OCI-LY1 (cell line): ENCODE measurements at regions not wholly inside any gene's neighbourhood (a gene's known extent, or its start where the extent isn't known, plus 50 kb on each side); places are given as distances from the start of the nearest gene placed in this dataset.

Experiments
- H2AFZ ChIP-seq: fragments of 200-600 bp; sonication (generic), shearing (Covaris generic); 2 replicates; pipeline ENCODE4 v1.6.0; 2014; ENCODE audit warnings: antibody characterized with exemption, mild to moderate bottlenecking, low read length
- H3F3A ChIP-seq: fragments of 200-600 bp; sonication (generic), shearing (Covaris generic); 2 replicates; pipeline ENCODE4 v1.6.0; 2014; ENCODE audit warnings: mild to moderate bottlenecking, antibody characterized with exemption, low read length, moderate library complexity; ENCODE audit not compliant: insufficient read depth
- H3K27ac ChIP-seq: fragments of 200-600 bp; sonication (generic); 2 replicates; pipeline ENCODE4 v1.5.1; 2014; ENCODE audit warnings: low read length, mixed run types, mild to moderate bottlenecking, low read depth; ENCODE audit not compliant: poor library complexity, severe bottlenecking
- H3K27me3 ChIP-seq: fragments of 200-600 bp; sonication (generic); 2 replicates; pipeline ENCODE4 v1.6.0; 2014; ENCODE audit warnings: antibody characterized with exemption, mild to moderate bottlenecking, low read length, moderate library complexity; ENCODE audit not compliant: insufficient read depth
- H3K36me3 ChIP-seq: fragments of 200-600 bp; sonication (generic); 2 replicates; pipeline ENCODE4 v1.6.1; 2014; ENCODE audit warnings: mild to moderate bottlenecking, antibody characterized with exemption, low read length, moderate library complexity, mixed read lengths; ENCODE audit not compliant: insufficient read depth
- H3K4me1 ChIP-seq: fragments of 200-600 bp; sonication (generic); 2 replicates; pipeline ENCODE4 v1.5.1; 2014; ENCODE audit warnings: mild to moderate bottlenecking, low read length, moderate library complexity; ENCODE audit not compliant: insufficient read depth, severe bottlenecking
- H3K4me2 ChIP-seq: fragments of 200-600 bp; sonication (generic), shearing (Covaris generic); 2 replicates; pipeline ENCODE4 v1.6.1; 2014; ENCODE audit warnings: low read length
- H3K4me3 ChIP-seq: fragments of 200-600 bp; sonication (generic); 2 replicates; pipeline ENCODE4 v1.5.1; 2014; ENCODE audit warnings: low read length, low read depth, mild to moderate bottlenecking, mixed read lengths; ENCODE audit not compliant: poor library complexity, severe bottlenecking
- H3K79me2 ChIP-seq: fragments of 200-600 bp; shearing (Covaris generic); 2 replicates; pipeline ENCODE4 v1.6.1; 2016; ENCODE audit warnings: mixed run types, low read length, mixed read lengths; ENCODE audit not compliant: insufficient read depth
- H3K9ac ChIP-seq: fragments of 200-600 bp; sonication (generic), shearing (Covaris generic); 2 replicates; pipeline ENCODE4 v1.6.1; 2014; ENCODE audit warnings: mild to moderate bottlenecking, low read length, mixed read lengths
- H3K9me2 ChIP-seq: fragments of 200-600 bp; sonication (generic), shearing (Covaris generic); 2 replicates; pipeline ENCODE4 v1.6.1; 2014; ENCODE audit warnings: low read depth, mild to moderate bottlenecking, low read length, mixed read lengths
- H3K9me3 ChIP-seq: fragments of 200-600 bp; shearing (Covaris generic); 2 replicates; pipeline ENCODE4 v1.6.1; 2014; ENCODE audit warnings: low read length, mixed read lengths
- H4K20me1 ChIP-seq: fragments of 200-600 bp; sonication (generic), shearing (Covaris generic); 2 replicates; pipeline ENCODE4 v1.6.0; 2016; ENCODE audit warnings: mild to moderate bottlenecking, low read length; ENCODE audit not compliant: insufficient read depth
- CTCF ChIP-seq: fragments of 200-600 bp; sonication (generic), shearing (Covaris generic); IDR thresholded peaks from 2 replicates; pipeline ENCODE4 v1.5.1; 2017; ENCODE audit warnings: mild to moderate bottlenecking, antibody characterized with exemption, low read length, moderate library complexity, mixed read lengths
- EZH2 ChIP-seq: fragments of 200-600 bp; sonication (generic), shearing (Covaris generic); IDR thresholded peaks from 2 replicates; pipeline ENCODE4 v1.8.0; 2017; ENCODE audit warnings: borderline replicate concordance, mixed run types, mild to moderate bottlenecking, antibody characterized with exemption, low read length, moderate library complexity, mixed read lengths

- H3K4me3 ChIP-seq = no peak overlapping the region
- no peak overlapping the region for H3K4me2 ChIP-seq
- no peaks in the 10 kb centered on the region for H3K9me2 ChIP-seq
- H3F3A ChIP-seq = no peaks in the 10 kb centered on the region
- no peak overlapping the region for H3K9ac ChIP-seq
- no peaks in the 10 kb centered on the region for H3K27me3 ChIP-seq
- TF ChIP-seq EZH2 = no peak
- no peak for TF ChIP-seq CTCF
- no peak overlapping the region for H3K27ac ChIP-seq
- H2AFZ ChIP-seq = no peak overlapping the region
- H3K36me3 ChIP-seq = no peaks in the 10 kb centered on the region
- H3K9me3 ChIP-seq = no peaks in the 10 kb centered on the region
- no peaks in the 10 kb centered on the region for H4K20me1 ChIP-seq
- no peaks in the 10 kb centered on the region for H3K79me2 ChIP-seq
- no peaks in the 10 kb centered on the region for H3K4me1 ChIP-seq
These were observed 355.8 kb downstream of the SOX9 start for GRCh38 chr17:72476575-72476986.

GRCh38 chr17:72477491-72477890 lies 356.7 kb downstream of the SOX9 start:
- Histone ChIP-seq H4K20me1 (no peaks in the 10 kb centered on the region), H3K9me2 (no peaks in the 10 kb centered on the region), H3K9me3 (no peaks in the 10 kb centered on the region), H2AFZ (no peak overlapping the region), H3K4me3 (no peak overlapping the region), H3K79me2 (no peaks in the 10 kb centered on the region), H3K4me1 (no peaks in the 10 kb centered on the region), H3K36me3 (no peaks in the 10 kb centered on the region), H3K4me2 (no peak overlapping the region), H3F3A (no peaks in the 10 kb centered on the region), H3K27me3 (no peaks in the 10 kb centered on the region), H3K9ac (no peak overlapping the region), H3K27ac (no peak overlapping the region)
- no peak for TF ChIP-seq EZH2
- no peak for TF ChIP-seq CTCF

GRCh38 chr17:72479113-72479512 lies 358.3 kb downstream of the SOX9 start:
- no peak; the same call in 1 of the 2 replicates for TF ChIP-seq CTCF
- TF ChIP-seq EZH2 = no peak
- H3K27me3 ChIP-seq = no peaks in the 10 kb centered on the region
- no peaks in the 10 kb centered on the region for H3F3A ChIP-seq
- H3K4me3 ChIP-seq = no peak overlapping the region
- H3K27ac ChIP-seq = no peak overlapping the region
- no peaks in the 10 kb centered on the region for H4K20me1 ChIP-seq
- no peaks in the 10 kb centered on the region for H3K79me2 ChIP-seq
- no peak overlapping the region for H3K4me2 ChIP-seq
- H2AFZ ChIP-seq = no peak overlapping the region
- H3K9me2 ChIP-seq = no peaks in the 10 kb centered on the region
- no peaks in the 10 kb centered on the region for H3K36me3 ChIP-seq
- no peaks in the 10 kb centered on the region for H3K9me3 ChIP-seq
- no peaks in the 10 kb centered on the region for H3K4me1 ChIP-seq
- H3K9ac ChIP-seq = no peak overlapping the region
